Activated T-cell treated with anti-CD3 and anti-CD28 coated beads for 24 hours (primary cell): ENCODE measurements at regions not wholly inside any gene's neighbourhood (a gene's known extent, or its start where the extent isn't known, plus 50 kb on each side); places are given as distances from the start of the nearest gene placed in this dataset.

Experiments
- DNase-seq: peaks from one replicate; pipeline ENCODE4 v3.0.0-alpha.2; 2020; ENCODE audit warnings: low read depth

DNA sequence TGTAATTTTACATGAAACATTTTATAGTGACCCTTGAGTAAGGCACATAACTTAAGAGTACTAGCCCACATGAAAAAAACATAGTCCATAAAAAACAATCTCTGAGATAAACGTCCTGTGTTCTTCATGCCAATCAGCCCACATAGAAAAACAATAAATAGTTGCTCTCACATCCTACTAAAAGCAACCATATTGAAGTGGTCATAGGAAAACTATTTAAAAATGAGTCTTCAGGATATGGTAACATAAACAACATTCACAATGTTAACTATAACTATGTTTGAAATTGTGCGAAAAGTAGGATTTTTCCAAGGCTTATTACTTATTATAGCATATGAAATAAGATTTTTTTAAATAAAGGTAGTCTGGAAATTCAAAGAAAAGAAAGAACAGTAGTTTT, 77.1 kb upstream of the EPHA5 start:
- DNase-seq = no peak

DNA sequence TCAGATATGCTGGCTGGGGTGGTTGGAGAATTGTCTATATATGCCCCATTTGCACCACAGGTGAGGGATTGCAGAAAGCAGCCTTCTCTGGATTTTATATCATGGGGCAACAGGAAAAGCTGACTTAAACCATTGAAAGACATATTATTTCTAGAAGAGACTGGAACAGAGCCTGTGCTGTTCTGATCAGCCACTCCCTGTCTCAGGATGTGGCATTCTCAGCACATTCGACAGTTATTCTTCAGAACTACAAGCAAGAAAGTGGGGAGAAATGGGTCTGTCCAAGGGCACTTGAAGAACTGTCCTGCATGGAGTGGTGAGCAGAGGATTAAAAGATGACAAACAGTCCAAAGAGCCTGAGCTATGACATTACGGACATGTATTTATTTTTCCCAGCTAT, 67.8 kb upstream of the EPHA5 start:
- no peak for DNase-seq

DNA sequence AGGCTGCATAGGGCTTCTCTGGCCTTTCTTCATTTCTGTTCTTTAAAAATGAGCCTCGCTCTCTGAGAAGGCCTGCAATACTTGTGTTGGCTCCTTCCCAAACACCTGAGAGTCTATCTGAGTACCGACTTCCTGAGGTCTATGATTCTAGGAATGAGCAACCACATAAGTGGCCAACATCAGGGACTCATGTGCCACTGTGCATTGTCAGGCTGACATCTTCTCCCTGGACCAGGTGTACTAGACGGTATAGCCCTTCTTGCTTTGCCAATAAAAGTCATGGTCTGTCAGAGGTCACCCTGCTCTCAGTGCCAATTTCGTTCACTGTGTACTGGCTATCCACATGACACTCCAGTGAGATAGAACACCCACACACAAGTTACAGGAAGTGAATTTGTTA, 67.4 kb upstream of the EPHA5 start:
- no peak for DNase-seq

DNA sequence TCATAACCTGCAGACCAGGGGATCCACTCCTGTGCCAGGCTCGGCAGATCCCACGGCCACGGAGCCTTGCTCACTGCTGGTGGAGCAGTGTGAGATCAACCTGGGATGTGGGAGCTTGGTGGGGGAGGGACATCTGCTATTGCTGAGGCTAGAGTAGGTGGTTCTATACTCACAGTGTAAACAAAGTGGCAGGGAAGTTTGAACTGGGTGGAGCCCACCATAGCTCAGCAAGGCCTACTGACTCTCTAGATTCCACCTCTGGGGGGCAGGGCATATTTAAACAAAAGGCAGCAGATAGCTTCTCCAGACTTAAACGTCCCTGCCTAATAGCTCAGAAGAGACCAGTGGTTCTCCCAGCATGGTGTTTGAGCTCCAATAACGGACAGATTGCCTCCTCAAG, 54.7 kb upstream of the EPHA5 start:
- no peak for DNase-seq
